Activated T-cell treated with anti-CD3 and anti-CD28 coated beads, Interleukin-2, amount 50 U/mL, for 4 hours (primary cell): ENCODE measurements at regions not wholly inside any gene's neighbourhood (a gene's known extent, or its start where the extent isn't known, plus 50 kb on each side); places are given as distances from the start of the nearest gene placed in this dataset.
"Not testable (repeated sequence)": the region's sequence is repeated elsewhere in the genome, so short reads cannot be mapped to it uniquely, and the experiment has no call there.

Source experiments
- ATAC-seq, 2 donors: fragments of 200-7000 bp; cut with Tn5 transposase; one replicate each; pipeline ENCODE4 v1.10.0; 2021
- DNase-seq: peaks from one replicate; pipeline ENCODE4 v3.0.0-alpha.2; 2020
- H3K27me3 Mint-ChIP-seq: one replicate; pipeline ENCODE4 v1.8.0; 2021; ENCODE audit warnings: low read depth, mixed read lengths
- H3K36me3 Mint-ChIP-seq: one replicate; pipeline ENCODE4 v1.8.0; 2022; ENCODE audit warnings: mixed read lengths; ENCODE audit not compliant: insufficient read depth
- H3K4me1 Mint-ChIP-seq: one replicate; pipeline ENCODE4 v1.8.0; 2021; ENCODE audit warnings: low read depth, mixed read lengths
- H3K4me3 Mint-ChIP-seq: one replicate; pipeline ENCODE4 v1.8.0; 2021; ENCODE audit warnings: mild to moderate bottlenecking, moderate library complexity, mixed read lengths
- H3K9me3 Mint-ChIP-seq: one replicate; pipeline ENCODE4 v1.8.0; 2021; ENCODE audit warnings: mixed read lengths

DNA sequence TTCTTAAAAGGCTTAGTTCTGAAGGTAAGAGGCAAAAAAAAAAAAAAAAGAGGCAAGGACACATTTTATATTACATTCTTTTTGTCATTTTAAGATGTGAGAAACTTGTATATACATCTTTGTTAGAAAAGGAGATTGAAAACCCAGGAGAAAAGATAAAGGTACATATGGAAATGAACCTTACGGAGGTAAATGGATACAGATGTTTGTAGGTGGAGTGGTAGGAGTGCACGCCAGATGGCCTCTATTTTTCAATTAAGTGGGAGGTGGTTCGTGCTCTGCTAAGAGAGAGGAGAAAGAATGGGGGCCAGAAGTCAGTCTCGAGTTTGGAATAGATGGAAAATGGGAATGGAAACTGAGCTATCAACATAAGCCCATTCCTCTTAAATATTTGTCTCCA is 622.5 kb upstream of the GHITM start:
- H3K4me3 Mint-ChIP-seq, result no peak overlapping the region

GRCh38 chr10:83517456-83517855 is 621.9 kb upstream of the GHITM start:
- Mint-ChIP-seq H3K4me3 (no peak overlapping the region), H3K9me3 (peaks cover 4% of the 10 kb centered on the region), H3K36me3 (no peaks in the 10 kb centered on the region), H3K4me1 (no peaks in the 10 kb centered on the region), H3K27me3 (no peaks in the 10 kb centered on the region)
- no peak for ATAC-seq
- DNase-seq, result no peak

More for the DNA sequence above, 622.5 kb upstream of the GHITM start:
- Mint-ChIP-seq H3K4me1 (no peaks in the 10 kb centered on the region), H3K27me3 (no peaks in the 10 kb centered on the region), H3K36me3 (no peaks in the 10 kb centered on the region), H3K9me3 (peaks cover 4% of the 10 kb centered on the region)
- DNase-seq, result no peak
- no peak for ATAC-seq

DNA sequence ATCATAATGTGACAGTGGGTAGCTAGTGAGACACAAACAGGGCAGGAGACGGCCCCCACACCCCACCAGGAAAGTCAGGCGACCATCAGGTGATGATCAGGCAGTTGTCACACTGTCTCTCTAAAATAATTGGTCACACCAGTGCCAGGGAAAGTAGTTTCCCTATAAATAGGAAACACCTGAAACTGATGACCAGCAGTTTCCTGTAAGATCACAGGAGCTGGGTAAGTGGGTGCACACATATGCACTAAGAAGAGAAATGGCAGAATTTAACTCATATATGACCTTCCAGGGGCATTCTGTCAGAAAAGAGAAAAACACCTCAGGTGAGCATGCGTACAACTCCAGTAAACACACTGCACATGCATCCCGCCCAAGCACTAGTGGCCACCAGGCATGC is 620.5 kb upstream of the GHITM start:
- no peak for ATAC-seq
- H3K36me3 Mint-ChIP-seq, result no peaks in the 10 kb centered on the region
- no peaks in the 10 kb centered on the region for H3K27me3 Mint-ChIP-seq
- DNase-seq, result no peak
- no peaks in the 10 kb centered on the region for H3K9me3 Mint-ChIP-seq
- H3K4me3 Mint-ChIP-seq, result no peak overlapping the region
- H3K4me1 Mint-ChIP-seq, result no peaks in the 10 kb centered on the region

- H3K27me3 Mint-ChIP-seq, DNase-seq, H3K4me3 Mint-ChIP-seq, H3K36me3 Mint-ChIP-seq, H3K9me3 Mint-ChIP-seq, ATAC-seq, H3K4me1 Mint-ChIP-seq: not testable (repeated sequence)
Measured at GRCh38 chr10:83520386-83520785, 618.9 kb upstream of the GHITM start.

DNA sequence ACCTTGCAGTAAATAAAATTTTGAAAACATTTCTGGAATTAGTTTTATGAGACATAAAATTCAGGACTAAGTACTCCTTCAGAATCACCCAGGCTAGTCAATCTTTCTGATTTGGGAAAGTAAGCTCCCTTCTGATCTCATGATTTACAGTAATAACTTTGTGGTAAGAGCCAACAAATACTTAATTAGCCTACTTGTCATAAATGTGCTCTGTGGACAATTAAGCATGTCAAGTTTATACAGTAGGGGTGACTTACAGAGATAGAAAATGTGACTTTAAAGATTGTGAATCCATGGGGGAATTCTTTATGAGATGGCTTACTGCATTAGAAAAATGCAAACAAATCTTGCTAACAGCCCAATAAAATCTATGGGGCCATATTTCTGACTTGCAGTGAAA is 616.9 kb upstream of the GHITM start:
- peaks cover 6% of the 10 kb centered on the region for H3K9me3 Mint-ChIP-seq
- no peaks in the 10 kb centered on the region for H3K4me1 Mint-ChIP-seq
- ATAC-seq (no peak), DNase-seq (no peak)
- H3K36me3 Mint-ChIP-seq, result no peaks in the 10 kb centered on the region
- H3K27me3 Mint-ChIP-seq, result no peaks in the 10 kb centered on the region
- H3K4me3 Mint-ChIP-seq, result no peak overlapping the region

GRCh38 chr10:83522881-83523386 is 616.4 kb upstream of the GHITM start:
- no peaks in the 10 kb centered on the region for H3K4me1 Mint-ChIP-seq
- no peak for ATAC-seq
- H3K27me3 Mint-ChIP-seq, result no peaks in the 10 kb centered on the region
- DNase-seq, result no peak
- no peak overlapping the region for H3K4me3 Mint-ChIP-seq
- H3K9me3 Mint-ChIP-seq, result peaks cover 11% of the 10 kb centered on the region
- H3K36me3 Mint-ChIP-seq, result no peaks in the 10 kb centered on the region

GRCh38 chr10:83527934-83528333 is 611.4 kb upstream of the GHITM start:
- DNase-seq (no peak), ATAC-seq (no peak)
- no peaks in the 10 kb centered on the region for H3K27me3 Mint-ChIP-seq
- no peaks in the 10 kb centered on the region for H3K36me3 Mint-ChIP-seq
- no peaks in the 10 kb centered on the region for H3K4me1 Mint-ChIP-seq
- no peak overlapping the region for H3K4me3 Mint-ChIP-seq
- peaks cover 36% of the 10 kb centered on the region for H3K9me3 Mint-ChIP-seq

DNA sequence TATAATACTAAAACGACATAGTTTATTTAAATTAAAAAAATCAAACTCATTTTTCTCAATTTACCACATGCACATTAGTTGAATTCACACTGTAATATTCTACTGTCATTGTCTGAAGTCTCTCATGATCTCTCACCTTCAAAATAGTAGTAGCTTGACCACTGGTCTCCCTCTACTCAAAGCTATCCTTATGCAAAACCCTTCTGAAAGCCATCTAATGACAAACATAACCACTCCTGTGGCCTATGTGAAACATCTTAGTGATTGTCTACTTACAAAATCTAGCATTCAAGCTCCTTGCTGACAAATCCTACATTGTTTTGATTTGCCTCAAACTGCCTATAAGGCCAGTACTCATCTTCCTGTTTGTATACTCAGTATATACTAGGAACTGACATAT is 606.0 kb upstream of the GHITM start:
- ATAC-seq, result no peak
- no peak overlapping the region for H3K4me3 Mint-ChIP-seq
- DNase-seq, result no peak
- no peaks in the 10 kb centered on the region for H3K27me3 Mint-ChIP-seq
- H3K9me3 Mint-ChIP-seq, result peaks cover 21% of the 10 kb centered on the region
- H3K4me1 Mint-ChIP-seq, result no peaks in the 10 kb centered on the region
- no peaks in the 10 kb centered on the region for H3K36me3 Mint-ChIP-seq

- H3K27me3 Mint-ChIP-seq, result no peaks in the 10 kb centered on the region
- H3K4me1 Mint-ChIP-seq, result no peaks in the 10 kb centered on the region
- peaks cover 5% of the 10 kb centered on the region for H3K9me3 Mint-ChIP-seq
- H3K4me3 Mint-ChIP-seq, result no peak overlapping the region
- ATAC-seq (no peak), DNase-seq (no peak)
- H3K36me3 Mint-ChIP-seq, result no peaks in the 10 kb centered on the region
Measured at GRCh38 chr10:83536426-83536825, 602.9 kb upstream of the GHITM start.

GRCh38 chr10:83538047-83538446 is 601.3 kb upstream of the GHITM start:
- H3K36me3 Mint-ChIP-seq, result no peaks in the 10 kb centered on the region
- H3K27me3 Mint-ChIP-seq, result no peaks in the 10 kb centered on the region
- H3K4me1 Mint-ChIP-seq, result no peaks in the 10 kb centered on the region
- DNase-seq, result no peak
- no peaks in the 10 kb centered on the region for H3K9me3 Mint-ChIP-seq
- ATAC-seq, result no peak
- no peak overlapping the region for H3K4me3 Mint-ChIP-seq

- ATAC-seq (no peak), DNase-seq (no peak)
- Mint-ChIP-seq H3K4me3 (no peak overlapping the region), H3K9me3 (no peaks in the 10 kb centered on the region), H3K36me3 (no peaks in the 10 kb centered on the region), H3K4me1 (no peaks in the 10 kb centered on the region), H3K27me3 (no peaks in the 10 kb centered on the region)
Measured at GRCh38 chr10:83539528-83540308, 599.6 kb upstream of the GHITM start.

DNA sequence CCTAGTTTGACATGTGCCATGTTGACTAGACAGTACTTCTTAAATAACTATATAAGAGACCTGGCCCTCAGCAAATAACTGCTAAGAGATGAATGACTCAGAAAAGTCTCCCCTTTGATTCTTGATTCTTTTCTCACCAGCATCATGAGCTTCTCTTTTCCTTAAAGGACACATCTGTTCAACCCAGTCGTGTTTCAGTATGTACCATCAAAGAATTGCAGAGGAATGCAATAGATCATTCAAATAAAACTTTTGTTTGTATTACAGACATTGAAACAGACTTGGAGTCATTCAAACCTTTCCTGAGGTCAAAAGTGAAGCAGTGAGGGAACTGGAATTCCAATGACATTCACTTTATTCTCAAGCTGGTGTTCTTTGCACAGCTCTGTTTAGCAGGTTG is 598.3 kb upstream of the GHITM start:
- no peak for DNase-seq
- Mint-ChIP-seq H3K27me3 (no peaks in the 10 kb centered on the region), H3K36me3 (no peaks in the 10 kb centered on the region), H3K4me1 (no peaks in the 10 kb centered on the region), H3K9me3 (no peaks in the 10 kb centered on the region), H3K4me3 (no peak overlapping the region)
- ATAC-seq, result no peak

- H3K36me3 Mint-ChIP-seq, result no peaks in the 10 kb centered on the region
- no peak overlapping the region for H3K4me3 Mint-ChIP-seq
- DNase-seq, result no peak
- ATAC-seq, result no peak
- no peaks in the 10 kb centered on the region for H3K9me3 Mint-ChIP-seq
- H3K4me1 Mint-ChIP-seq, result no peaks in the 10 kb centered on the region
- H3K27me3 Mint-ChIP-seq, result no peaks in the 10 kb centered on the region
Measured at GRCh38 chr10:83542774-83543411, 596.4 kb upstream of the GHITM start.

DNA sequence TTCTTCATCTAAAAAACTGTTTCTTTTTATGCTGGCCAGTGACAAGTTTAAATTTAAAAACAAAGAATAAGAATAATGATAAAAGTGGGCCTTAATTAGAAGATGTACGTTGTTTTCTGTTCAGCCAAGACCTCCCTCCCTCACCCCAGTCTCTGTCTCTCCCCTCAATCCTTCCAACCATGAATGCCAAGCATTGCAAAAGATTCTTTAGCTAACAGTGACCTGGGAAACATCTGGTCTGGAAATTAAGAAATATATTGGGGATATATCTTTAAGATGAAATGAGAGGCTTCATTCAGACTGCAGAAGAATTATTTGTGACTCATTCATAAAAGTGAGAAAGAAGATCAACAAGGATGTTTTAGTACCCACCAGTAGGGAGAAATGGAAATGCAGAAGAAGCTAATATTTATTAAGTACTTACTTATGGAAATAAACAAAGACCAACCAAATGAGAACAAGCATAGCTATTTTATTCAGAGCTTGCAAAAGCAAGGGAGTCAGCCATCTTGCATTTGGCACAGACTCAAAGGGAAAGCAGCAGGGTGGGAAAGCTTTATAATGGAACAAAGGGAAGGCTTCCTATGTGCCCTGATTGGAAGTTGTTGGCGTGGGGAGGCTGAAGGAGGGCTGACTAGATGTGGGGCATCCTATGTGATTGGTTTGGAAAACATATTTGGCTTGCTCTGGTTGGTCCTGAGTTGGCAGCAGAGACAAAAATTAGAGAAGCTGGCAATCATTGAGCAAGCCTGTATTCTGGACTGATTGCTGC is 595.4 kb upstream of the GHITM start:
- H3K27me3 Mint-ChIP-seq, result no peaks in the 10 kb centered on the region
- no peak for ATAC-seq

More for the DNA sequence above, 595.4 kb upstream of the GHITM start:
- Mint-ChIP-seq H3K4me3 (no peak overlapping the region), H3K9me3 (no peaks in the 10 kb centered on the region), H3K4me1 (no peaks in the 10 kb centered on the region), H3K36me3 (no peaks in the 10 kb centered on the region)
- DNase-seq, result no peak
